OCI-LY3 (cell line): ENCODE measurements at regions not wholly inside any gene's neighbourhood (a gene's known extent, or its start where the extent isn't known, plus 50 kb on each side); places are given as distances from the start of the nearest gene placed in this dataset.

Experiments used
- CTCF ChIP-seq: fragments of 200-600, 300-600 bp; sonication (generic); IDR thresholded peaks from 2 replicates; pipeline ENCODE4 v1.5.1; 2014; ENCODE audit warnings: antibody characterized with exemption, low read length, low read depth
- EZH2phosphoT487 ChIP-seq: fragments of 200-600 bp; shearing (Covaris generic); IDR thresholded peaks from 2 replicates; pipeline ENCODE4 v1.6.1; 2018; ENCODE audit warnings: antibody characterized with exemption, mixed run types, low read depth

GRCh38 chr9:90449213-90449925 lies 193.3 kb downstream of the DIRAS2 start:
- no peak for TF ChIP-seq CTCF
- TF ChIP-seq EZH2phosphoT487 = no peak
